T-cell (primary cell): ENCODE measurements at regions not wholly inside any gene's neighbourhood (a gene's known extent, or its start where the extent isn't known, plus 50 kb on each side); places are given as distances from the start of the nearest gene placed in this dataset.
A peak's percentile ranks its signal among the peaks of the same experiment; 100 is the strongest.
"Not testable (repeated sequence)": the region's sequence is repeated elsewhere in the genome, so short reads cannot be mapped to it uniquely, and the experiment has no call there.

Source experiments
- ATAC-seq, 4 experiments: fragments of 200-7000 bp in 3 of 4; fragments of 150-1000 bp in 1 of 4; cut with Tn5 transposase; replicated peaks in 1 of 4; 1 replicate in 3 of 4; 2 replicates in 1 of 4; pipeline ENCODE4 v1.10.0; 2021; ENCODE audit warnings: moderate library complexity in 3 of 4, mild to moderate bottlenecking in 2 of 4, moderate number of reproducible peaks in 1 of 4
- CTCF ChIA-PET, 2 donors: fragments of 300-600 bp; sonication (Branson Sonifier 250); formaldehyde crosslinking; loops; one replicate each; lab custom pipeline; 2022; ENCODE audit warnings: antibody characterized with exemption in 2 of 2; lab: Charles Lee
- POLR2A ChIA-PET, 2 donors: fragments of 300-600 bp; sonication (Branson Sonifier 250); formaldehyde crosslinking; loops; one replicate each; lab custom pipeline; 2022; ENCODE audit warnings: antibody characterized with exemption in 2 of 2; lab: Charles Lee
- DNase-seq, 35 experiments: peaks; one replicate each; pipeline versions ENCODE4 v3.0.0 to v3.0.0-alpha.2; 2013 to 2023
- H3K27ac ChIP-seq: one replicate; pipeline ENCODE4 v1.5.1; 2013; ENCODE audit warnings: low read length
- H3K27me3 ChIP-seq, 2 experiments: replicated peaks in 1 of 2; 1 replicate in 1 of 2; 2 replicates in 1 of 2; pipeline versions ENCODE4 v1.6.1 to v1.7.0; 2013; ENCODE audit warnings: low read length in 1 of 2, mixed read lengths in 1 of 2; ENCODE audit not compliant: control insufficient read depth in 2 of 2, insufficient read depth in 2 of 2; ENCODE audit errors: extremely low read depth in 1 of 2
- H3K36me3 ChIP-seq, 2 donors: 1 replicate in 1 of 2; 2 replicates in 1 of 2; pipeline versions ENCODE4 v1.6.1 to v1.7.0; 2013; ENCODE audit warnings: low read length in 1 of 2; ENCODE audit not compliant: control insufficient read depth in 2 of 2, insufficient read depth in 1 of 2; ENCODE audit errors: extremely low read depth in 1 of 2
- H3K4me1 ChIP-seq, 2 experiments: 1 replicate in 1 of 2; 2 replicates in 1 of 2; pipeline versions ENCODE4 v1.6.1 to v1.7.0; 2013; ENCODE audit warnings: low read length in 2 of 2, mixed read lengths in 1 of 2; ENCODE audit not compliant: insufficient read depth in 2 of 2, control insufficient read depth in 1 of 2; ENCODE audit errors: extremely low read depth in 1 of 2
- H3K4me3 ChIP-seq, 2 donors: 1 replicate in 1 of 2; 2 replicates in 1 of 2; pipeline versions ENCODE4 v1.5.1 to v1.7.0; 2013; ENCODE audit warnings: mild to moderate bottlenecking in 2 of 2, low read length in 1 of 2, moderate library complexity in 1 of 2; ENCODE audit not compliant: control insufficient read depth in 1 of 2; ENCODE audit errors: extremely low read depth in 1 of 2
- H3K9me3 ChIP-seq: 2 replicates; pipeline ENCODE4 v1.7.0; 2013
- H3K27ac Mint-ChIP-seq, 2 donors: one replicate each; pipeline ENCODE4 v1.8.0; 2020 to 2021; ENCODE audit warnings: mild to moderate bottlenecking in 2 of 2, mixed read lengths in 2 of 2
- H3K27me3 Mint-ChIP-seq, 2 donors: one replicate each; pipeline ENCODE4 v1.8.0; 2021 to 2022; ENCODE audit warnings: mixed read lengths in 2 of 2
- H3K36me3 Mint-ChIP-seq: one replicate; pipeline ENCODE4 v1.8.0; 2021; ENCODE audit warnings: mixed read lengths
- H3K4me1 Mint-ChIP-seq, 3 donors: one replicate each; pipeline ENCODE4 v1.8.0; 2020 to 2022; ENCODE audit warnings: mixed read lengths in 3 of 3, mild to moderate bottlenecking in 1 of 3
- H3K4me3 Mint-ChIP-seq, 3 donors: one replicate each; pipeline ENCODE4 v1.8.0; 2020 to 2022; ENCODE audit warnings: mild to moderate bottlenecking in 3 of 3, mixed read lengths in 3 of 3, moderate library complexity in 3 of 3
- H3K9me3 Mint-ChIP-seq, 3 donors: one replicate each; pipeline ENCODE4 v1.8.0; 2020 to 2022; ENCODE audit warnings: mixed read lengths in 3 of 3
- WGBS: methylation state at CpG from one replicate; pipeline ENCODE4 v1.1.5; 2013; ENCODE audit warnings: missing lambda C conversion rate; ENCODE audit not compliant: insufficient coverage; 5-methylcytosine and 5-hydroxymethylcytosine counted together

DNA sequence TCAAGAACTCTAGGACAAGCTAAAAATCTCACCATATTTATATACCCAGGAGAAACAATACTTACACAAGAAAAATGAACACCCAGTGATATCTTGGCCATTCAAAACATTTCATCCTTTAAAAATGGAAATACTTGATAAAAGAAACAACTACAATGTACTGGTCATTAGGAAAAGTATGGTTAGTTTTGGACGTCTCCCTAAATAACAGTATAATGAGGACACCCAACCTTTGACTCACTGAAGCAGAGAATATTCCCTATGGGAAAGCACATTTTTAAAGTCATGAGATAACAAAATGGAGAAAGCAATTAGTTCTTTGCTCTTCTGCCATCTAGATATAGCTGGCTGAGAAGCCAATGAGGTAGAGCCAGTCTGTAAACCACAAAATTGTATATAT is 164.4 kb downstream of the TBX18 start:
- no peak overlapping the region for H3K27ac Mint-ChIP-seq
- Histone ChIP-seq H3K9me3 (no peaks in the 10 kb centered on the region), H3K27me3 (no peaks in the 10 kb centered on the region), H3K27ac (no peak overlapping the region), H3K4me1 (no peaks in the 10 kb centered on the region), H3K4me3 (no peak overlapping the region), H3K36me3 (no peaks in the 10 kb centered on the region)
- H3K9me3 Mint-ChIP-seq, result peaks cover 3 to 15% (median 11%) of the 10 kb centered on the region in 3 donors
- no peaks in the 10 kb centered on the region for H3K27me3 Mint-ChIP-seq
- no peaks in the 10 kb centered on the region for H3K36me3 Mint-ChIP-seq
- POLR2A ChIA-PET, result no interaction called here
- H3K4me3 Mint-ChIP-seq, result no peak overlapping the region
- ATAC-seq (no peak), DNase-seq (no peak)
- WGBS, result no CpG with 5 or more reads among the region's 1 CpG
- no peaks in the 10 kb centered on the region for H3K4me1 Mint-ChIP-seq
- CTCF ChIA-PET, result no interaction called here

DNA sequence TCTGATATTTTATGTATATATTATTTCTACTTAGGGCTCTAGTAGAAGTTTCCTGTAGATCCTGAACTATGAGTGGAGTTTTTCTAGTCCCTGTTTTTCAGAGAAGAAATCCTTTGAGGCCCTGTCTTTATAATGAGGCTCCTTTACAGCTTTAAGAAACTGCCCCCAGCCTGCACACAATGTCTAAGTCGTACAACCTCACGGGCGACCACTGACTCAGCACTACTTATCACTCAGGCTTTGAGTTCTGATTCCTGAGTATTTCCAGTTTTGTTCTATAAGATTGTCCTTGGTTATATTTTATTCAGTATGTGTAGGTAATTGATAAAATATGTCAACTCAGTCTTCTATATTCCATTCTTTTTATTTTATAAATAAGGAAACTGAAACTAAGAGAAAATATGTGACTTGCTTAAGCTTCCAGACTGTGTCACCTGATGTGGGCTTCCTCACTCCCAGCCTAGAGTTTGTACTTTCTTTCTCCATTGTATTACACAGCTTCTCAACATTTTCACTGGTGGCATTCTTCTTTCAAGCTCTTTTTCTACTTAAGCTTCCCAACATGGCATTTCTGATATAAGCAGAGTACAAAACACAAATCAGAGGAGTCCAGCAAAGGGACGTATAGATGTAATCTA is 167.0 kb downstream of the TBX18 start:
- no CpG with 5 or more reads among the region's 4 CpGs for WGBS
- Mint-ChIP-seq H3K4me1 (no peaks in the 10 kb centered on the region), H3K27ac (no peak overlapping the region), H3K4me3 (no peak overlapping the region), H3K36me3 (no peaks in the 10 kb centered on the region), H3K9me3 (peaks cover 3 to 11% (median 8%) of the 10 kb centered on the region in 3 donors), H3K27me3 (no peaks in the 10 kb centered on the region)
- H3K4me3 ChIP-seq, result no peak overlapping the region
- POLR2A ChIA-PET, result no interaction called here
- no peaks in the 10 kb centered on the region for H3K9me3 ChIP-seq
- H3K36me3 ChIP-seq, result no peaks in the 10 kb centered on the region
- no peaks in the 10 kb centered on the region for H3K27me3 ChIP-seq
- CTCF ChIA-PET, result no interaction called here
- ATAC-seq, result no peak
- no peak for DNase-seq
- no peak overlapping the region for H3K27ac ChIP-seq
- H3K4me1 ChIP-seq, result no peaks in the 10 kb centered on the region

DNA sequence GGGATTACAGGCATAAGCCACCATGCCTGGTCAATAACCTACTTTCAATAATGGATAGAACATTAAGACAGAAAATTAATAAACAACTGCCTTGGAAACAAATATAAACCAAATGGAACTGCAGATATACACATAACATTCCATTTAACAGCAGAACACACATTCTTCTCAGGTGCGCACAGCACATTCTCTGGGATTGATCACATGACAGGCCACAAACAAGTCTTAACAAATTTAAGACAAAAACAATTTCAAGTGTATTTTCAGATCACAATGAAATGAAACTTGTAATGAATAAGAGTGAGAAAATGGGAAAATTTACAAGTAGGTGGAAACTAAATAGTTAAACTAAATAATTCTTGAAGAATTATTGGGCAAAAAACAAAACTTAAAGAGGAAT is 167.9 kb downstream of the TBX18 start:
- H3K27ac Mint-ChIP-seq, result no peak overlapping the region
- CTCF ChIA-PET, result no interaction called here

DNA sequence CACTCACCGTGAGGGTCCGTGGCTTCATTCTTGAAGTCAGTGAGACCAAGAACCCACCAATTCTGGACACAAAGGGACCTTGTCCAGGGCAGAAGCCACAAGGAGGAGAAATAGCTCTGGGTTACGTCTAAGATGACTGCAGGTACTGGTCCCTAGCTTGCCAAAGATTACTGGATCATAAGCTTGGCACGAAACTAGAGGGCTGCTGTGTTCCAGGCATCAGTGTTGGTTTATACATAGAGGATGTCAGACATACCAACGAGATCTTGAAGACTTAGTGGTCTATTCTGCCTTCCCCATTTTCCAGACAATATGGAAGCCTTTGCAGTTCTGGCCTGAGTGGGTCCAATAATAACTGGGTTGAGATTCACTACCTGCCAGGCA is 175.7 kb downstream of the TBX18 start:
- ATAC-seq, result no peak
- Histone ChIP-seq H3K27ac (no peak overlapping the region), H3K27me3 (no peaks in the 10 kb centered on the region), H3K4me3 (peak overlapping the region in 1 of 2 donors; percentile 23), H3K36me3 (no peaks in the 10 kb centered on the region), H3K9me3 (no peaks in the 10 kb centered on the region), H3K4me1 (peaks cover 0 to 5% of the 10 kb centered on the region in 2 experiments)
- H3K27ac Mint-ChIP-seq, result no peak overlapping the region
- WGBS, result 24% methylated on average over 2 of the region's 5 CpGs
- H3K4me1 Mint-ChIP-seq, result peaks cover 4 to 5% (median 5%) of the 10 kb centered on the region in 3 donors
- H3K27me3 Mint-ChIP-seq, result no peaks in the 10 kb centered on the region
- CTCF ChIA-PET, result no interaction called here
- peaks cover 2 to 3% (median 3%) of the 10 kb centered on the region in 3 donors for H3K9me3 Mint-ChIP-seq
- H3K4me3 Mint-ChIP-seq, result peak overlapping the region in 2 of 3 donors; percentile 31 to 65
- no peaks in the 10 kb centered on the region for H3K36me3 Mint-ChIP-seq
- no peak for DNase-seq
- POLR2A ChIA-PET, result no interaction called here

More for the DNA sequence above, 167.9 kb downstream of the TBX18 start:
- ATAC-seq, result no peak
- Mint-ChIP-seq H3K36me3 (no peaks in the 10 kb centered on the region), H3K9me3 (peaks cover 5 to 8% (median 6%) of the 10 kb centered on the region in 3 donors), H3K27me3 (no peaks in the 10 kb centered on the region), H3K4me3 (no peak overlapping the region), H3K4me1 (no peaks in the 10 kb centered on the region)
- Histone ChIP-seq H3K4me3 (no peak overlapping the region), H3K36me3 (no peaks in the 10 kb centered on the region), H3K4me1 (no peaks in the 10 kb centered on the region), H3K9me3 (no peaks in the 10 kb centered on the region), H3K27me3 (no peaks in the 10 kb centered on the region), H3K27ac (no peak overlapping the region)
- no CpG with 5 or more reads among the region's 1 CpG for WGBS
- POLR2A ChIA-PET, result no interaction called here
- DNase-seq, result no peak

DNA sequence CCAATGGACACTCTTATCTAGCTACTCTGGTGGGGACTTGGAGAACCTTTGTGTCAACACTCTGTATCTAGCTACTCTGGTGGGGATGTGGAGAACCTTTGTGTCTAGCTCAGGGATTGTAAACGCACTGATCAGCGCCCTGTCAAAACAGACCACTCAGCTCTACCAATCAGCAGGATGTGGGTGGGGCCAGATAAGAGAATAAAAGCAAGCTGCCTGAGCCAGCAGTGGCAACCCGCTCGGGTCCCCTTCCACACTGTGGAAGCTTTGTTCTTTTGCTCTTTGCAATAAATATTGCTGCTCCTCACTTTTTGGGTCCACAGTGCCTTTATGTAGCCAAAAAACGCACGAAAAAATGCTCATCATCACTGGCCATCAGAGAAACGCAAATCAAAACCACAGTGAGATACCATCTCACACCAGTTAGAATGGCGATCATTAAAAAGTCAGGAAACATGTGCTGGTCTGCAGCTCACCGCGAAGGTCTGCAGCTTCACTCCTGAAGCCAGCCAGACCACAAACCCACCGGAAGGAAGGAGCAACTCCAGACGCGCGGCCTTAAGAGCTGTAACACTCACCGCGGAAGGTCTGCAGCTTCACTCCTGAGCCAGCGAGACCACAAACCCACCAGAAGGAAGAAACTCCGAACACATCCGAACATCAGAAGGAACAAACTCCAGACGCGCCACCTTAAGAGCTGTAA is 176.3 kb downstream of the TBX18 start:
- ATAC-seq, POLR2A ChIA-PET, H3K27ac ChIP-seq, DNase-seq, H3K27ac Mint-ChIP-seq, H3K27me3 Mint-ChIP-seq, H3K36me3 Mint-ChIP-seq, H3K36me3 ChIP-seq, H3K9me3 Mint-ChIP-seq, H3K4me1 Mint-ChIP-seq, H3K4me1 ChIP-seq, H3K9me3 ChIP-seq, H3K27me3 ChIP-seq: not testable (repeated sequence)
- WGBS, result 0% methylated on average over 3 of the region's 21 CpGs
- CTCF ChIA-PET, result interaction anchor here in 1 of 2 donors (0.5 kb wide), 1 partner anchor 94 kb away, joined by 4 read pairs; no protein-coding TSS in a partner anchor
- H3K4me3 Mint-ChIP-seq, result peak overlapping the region; percentile 18 to 65 (median 31)
- peak overlapping the region in 1 of 2 donors; percentile 32 for H3K4me3 ChIP-seq

DNA sequence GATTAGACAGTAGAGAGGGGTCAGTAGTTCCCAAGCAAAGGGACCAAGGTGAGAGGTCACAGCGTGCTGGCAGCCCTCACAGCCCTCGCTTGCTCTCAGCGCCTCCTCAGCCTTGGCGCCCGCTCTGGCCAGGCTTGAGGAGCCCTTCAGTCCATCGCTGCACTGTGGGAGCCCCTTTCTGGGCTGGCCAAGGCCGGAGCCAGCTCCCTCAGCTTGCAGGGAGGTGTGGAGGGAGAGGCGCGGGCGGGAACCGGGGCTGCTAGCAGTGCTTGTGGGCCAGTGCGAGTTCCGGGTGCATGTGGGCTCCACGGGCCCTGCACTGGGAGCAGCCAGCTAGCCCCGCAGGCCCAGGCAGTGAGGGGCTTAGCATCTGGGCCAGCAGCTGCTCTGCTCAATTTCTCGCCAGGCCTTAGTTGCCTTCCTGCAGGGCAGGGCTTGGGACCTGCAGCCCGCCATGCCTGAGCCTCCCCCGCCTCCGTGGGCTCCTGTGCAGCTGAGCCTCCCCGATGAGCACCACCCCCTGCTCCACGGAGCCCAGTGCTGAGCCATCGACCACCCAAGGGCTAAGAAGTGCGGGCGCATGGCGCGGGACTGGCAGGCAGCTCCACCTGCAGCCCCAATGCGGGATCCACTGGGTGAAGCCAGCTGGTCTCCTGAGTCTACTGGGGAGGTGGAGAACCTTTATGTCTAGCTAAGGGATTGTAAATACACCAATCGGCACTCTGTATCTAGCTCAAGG is 177.0 kb downstream of the TBX18 start:
- not testable (repeated sequence) for H3K4me3 ChIP-seq

More for the DNA sequence above, 177.0 kb downstream of the TBX18 start:
- H3K36me3 ChIP-seq, H3K4me1 ChIP-seq, H3K4me3 Mint-ChIP-seq, H3K9me3 ChIP-seq, ATAC-seq, H3K27ac ChIP-seq, H3K4me1 Mint-ChIP-seq, H3K36me3 Mint-ChIP-seq, H3K27ac Mint-ChIP-seq, H3K9me3 Mint-ChIP-seq, DNase-seq, POLR2A ChIA-PET, H3K27me3 Mint-ChIP-seq, H3K27me3 ChIP-seq: not testable (repeated sequence)
- 87% methylated on average over 21 of the region's 28 CpGs for WGBS
- CTCF ChIA-PET, result interaction anchor here in 1 of 2 donors (0.5 kb wide), 1 partner anchor 95 kb away, joined by 4 read pairs; no protein-coding TSS in a partner anchor
